UCSD-AML1 (cell line): ENCODE measurements at regions not wholly inside any gene's neighbourhood (a gene's known extent, or its start where the extent isn't known, plus 50 kb on each side); places are given as distances from the start of the nearest gene placed in this dataset.
A peak's percentile ranks its signal among the peaks of the same experiment; 100 is the strongest.
"Not testable (repeated sequence)": the region's sequence is repeated elsewhere in the genome, so short reads cannot be mapped to it uniquely, and the experiment has no call there.

Experiments
- DNase-seq: peaks from one replicate; lab custom pipeline; 2025; ENCODE audit not compliant: unreplicated experiment; lab: John Stamatoyannopoulos, UW

GRCh38 chr11:122604621-122605020 lies 50.9 kb upstream of the UBASH3B start:
- DNase-seq, result no peak

- no peak for DNase-seq
Observed at GRCh38 chr11:122601141-122602125, 54.1 kb upstream of the UBASH3B start.

- DNase-seq, result no peak
Observed at GRCh38 chr11:122600290-122600689, 55.2 kb upstream of the UBASH3B start.

GRCh38 chr11:122599434-122599833 lies 56.1 kb upstream of the UBASH3B start:
- DNase-seq, result no peak

GRCh38 chr11:122598971-122599370 lies 56.6 kb upstream of the UBASH3B start:
- DNase-seq, result no peak

GRCh38 chr11:122597511-122597910 lies 58.0 kb upstream of the UBASH3B start:
- DNase-seq, result no peak

GRCh38 chr11:122594986-122595645 lies 60.4 kb upstream of the UBASH3B start:
- no peak for DNase-seq

GRCh38 chr11:122593473-122594420 lies 61.8 kb upstream of the UBASH3B start:
- no peak for DNase-seq

GRCh38 chr11:122592641-122593040 lies 62.9 kb upstream of the UBASH3B start:
- no peak for DNase-seq

- DNase-seq, result no peak
Observed at GRCh38 chr11:122584670-122585069, 70.9 kb upstream of the UBASH3B start.

- DNase-seq, result not testable (repeated sequence)
Observed at GRCh38 chr11:122580071-122580470, 75.5 kb upstream of the UBASH3B start.

GRCh38 chr11:122578171-122578825 lies 77.2 kb upstream of the UBASH3B start:
- DNase-seq, result peak; percentile 10

GRCh38 chr11:122572592-122572991 lies 82.9 kb upstream of the UBASH3B start:
- DNase-seq, result no peak

GRCh38 chr11:122563761-122564160 lies 91.8 kb upstream of the UBASH3B start:
- no peak for DNase-seq

GRCh38 chr11:122559734-122560382 lies 95.7 kb upstream of the UBASH3B start:
- DNase-seq, result no peak

- DNase-seq, result not testable (repeated sequence)
Observed at GRCh38 chr11:122559218-122559617, 96.3 kb upstream of the UBASH3B start.

- DNase-seq, result not testable (repeated sequence)
Observed at GRCh38 chr11:122557163-122557562, 98.4 kb upstream of the UBASH3B start.

GRCh38 chr11:122556605-122557004 lies 98.9 kb upstream of the UBASH3B start:
- DNase-seq, result no peak

- no peak for DNase-seq
Observed at GRCh38 chr11:122538060-122538459, 117.5 kb upstream of the UBASH3B start.

GRCh38 chr11:122524898-122525297 lies 130.6 kb upstream of the UBASH3B start:
- DNase-seq, result no peak
